ENCODE measurements at regions not wholly inside any gene's neighbourhood (a gene's known extent, or its start where the extent isn't known, plus 50 kb on each side); places are given as distances from the start of the nearest gene placed in this dataset.

DNA sequence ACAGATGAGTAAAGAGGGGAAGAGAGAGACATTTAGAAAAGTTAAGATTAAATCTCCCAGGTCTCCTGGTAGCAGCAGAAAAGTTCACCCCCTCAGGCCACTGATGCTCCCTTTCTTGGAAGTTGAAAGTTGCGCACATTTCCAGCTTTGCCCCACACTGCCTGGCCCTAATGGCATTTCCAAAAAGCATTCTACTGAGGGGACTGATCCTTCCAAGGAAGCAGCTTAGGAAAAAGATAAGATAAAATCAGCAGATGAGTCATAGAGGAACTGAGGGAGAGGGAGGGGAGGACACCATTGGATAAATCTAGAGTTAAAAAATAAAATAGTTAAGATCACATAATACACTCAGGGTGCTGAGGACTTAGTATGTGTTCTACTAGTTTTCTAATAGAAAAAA lies 67.6 kb upstream of the SLC12A2 start:
- no peaks in the 10 kb centered on the region for H3K9me3 ChIP-seq (ENCODE audit: insufficient read depth in 2 of 2, low read depth in 1 of 2, low read length in 1 of 2)
- no peaks in the 10 kb centered on the region for H4K20me1 ChIP-seq (replicated peaks in 1 of 2; ENCODE audit: control insufficient read depth in 1 of 2, insufficient read depth in 2 of 2, low read length in 2 of 2)
- no peak overlapping the region for H3K9ac ChIP-seq (replicated peaks in 1 of 4; ENCODE audit: extremely low read depth in 1 of 4, low read depth in 3 of 4, low read length in 3 of 4)
- no peaks in the 10 kb centered on the region for H3K23me2 ChIP-seq (ENCODE audit: low read depth, low read length)
- ChIA-PET POLR2A (ENCODE audit: partially characterized antibody) (no interaction called here), CTCF (ENCODE audit: partially characterized antibody) (no interaction called here)
- H3K4me2 ChIP-seq (ENCODE audit: insufficient read depth in 1 of 2, low read depth in 2 of 2, low read length in 2 of 2), result no peak overlapping the region
- H2AFZ ChIP-seq (ENCODE audit: low read length), result no peak overlapping the region
- no peak overlapping the region for H3K14ac ChIP-seq (ENCODE audit: insufficient read length)
- H3K4me3 ChIP-seq (ENCODE audit: extremely low read depth in 1 of 4, insufficient read depth in 2 of 4, low read depth in 3 of 4, low read length in 4 of 4), result no peak overlapping the region
- no peaks in the 10 kb centered on the region for H3K4me1 ChIP-seq (replicated peaks in 1 of 4; ENCODE audit: control insufficient read depth in 3 of 4, insufficient read depth in 4 of 4, low read length in 3 of 4)
- H4K5ac ChIP-seq (ENCODE audit: insufficient read length, low read depth, low read length), result no peak overlapping the region
- H2BK20ac ChIP-seq (ENCODE audit: low read length), result no peak overlapping the region
- no peak overlapping the region for H3K23ac ChIP-seq (ENCODE audit: insufficient read length)
- H3K36me3 ChIP-seq (ENCODE audit: control insufficient read depth in 2 of 4, insufficient read depth in 4 of 4, low read length in 3 of 4), result no peaks in the 10 kb centered on the region
- H3K27ac ChIP-seq (ENCODE audit: low read depth, low read length), result no peak overlapping the region
- H2AK5ac ChIP-seq (ENCODE audit: low read depth, low read length), result no peak overlapping the region
- no peak overlapping the region for H3K18ac ChIP-seq (ENCODE audit: extremely low read depth, low read length)
- H2BK15ac ChIP-seq (ENCODE audit: low read length), result no peak overlapping the region
- no peak overlapping the region for H3K56ac ChIP-seq (replicated peaks; ENCODE audit: insufficient read length, low read depth, low read length)
- DNase-seq (ENCODE audit: low read depth in 1 of 2, low spot score in 2 of 2), result no peak
- H3K79me2 ChIP-seq (ENCODE audit: control insufficient read depth in 1 of 2, insufficient read depth in 2 of 2, low read length in 2 of 2), result no peaks in the 10 kb centered on the region
- FAIRE-seq, result no peak
- no peak for TF ChIP-seq CHD1 (IDR thresholded peaks at IDR 0.05; ENCODE audit: low read depth, low read length)
- no peak for TF ChIP-seq SRF (IDR thresholded peaks at IDR 0.05; ENCODE audit: low read depth, low read length)
- no peak for TF ChIP-seq TCF12 (IDR thresholded peaks at IDR 0.05; ENCODE audit: low read depth, low read length)
- TF ChIP-seq E2F6 (IDR thresholded peaks at IDR 0.05), result no peak
- TF ChIP-seq, protein P1, sequence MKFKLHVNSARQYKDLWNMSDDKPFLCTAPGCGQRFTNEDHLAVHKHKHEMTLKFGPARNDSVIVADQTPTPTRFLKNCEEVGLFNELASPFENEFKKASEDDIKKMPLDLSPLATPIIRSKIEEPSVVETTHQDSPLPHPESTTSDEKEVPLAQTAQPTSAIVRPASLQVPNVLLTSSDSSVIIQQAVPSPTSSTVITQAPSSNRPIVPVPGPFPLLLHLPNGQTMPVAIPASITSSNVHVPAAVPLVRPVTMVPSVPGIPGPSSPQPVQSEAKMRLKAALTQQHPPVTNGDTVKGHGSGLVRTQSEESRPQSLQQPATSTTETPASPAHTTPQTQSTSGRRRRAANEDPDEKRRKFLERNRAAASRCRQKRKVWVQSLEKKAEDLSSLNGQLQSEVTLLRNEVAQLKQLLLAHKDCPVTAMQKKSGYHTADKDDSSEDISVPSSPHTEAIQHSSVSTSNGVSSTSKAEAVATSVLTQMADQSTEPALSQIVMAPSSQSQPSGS (IDR thresholded peaks at IDR 0.05; ENCODE audit: low read length), result no peak
- H3K27me3 ChIP-seq (replicated peaks in 1 of 4; ENCODE audit: control insufficient read depth in 3 of 4, extremely low read depth in 1 of 4, insufficient read depth in 3 of 4, low read length in 3 of 4), result no peaks in the 10 kb centered on the region
- H2BK120ac ChIP-seq (replicated peaks; ENCODE audit: low read depth, low read length), result no peak overlapping the region
- 86% methylated on average over 1 of the region's 1 CpG; no CpG with 5 or more reads in 1 of the 2 experiments for WGBS, 2 experiments (ENCODE audit: extremely low coverage in 1 of 2, insufficient coverage in 1 of 2, insufficient read length in 1 of 2, insufficient replicate concordance in 2 of 2, low coverage in 1 of 2, low lambda C conversion rate in 2 of 2, missing lambda C conversion rate in 1 of 2)
- no peak overlapping the region for H2BK5ac ChIP-seq (ENCODE audit: low read depth, low read length)
- no peak overlapping the region for H4K8ac ChIP-seq (ENCODE audit: extremely low read depth, insufficient read depth, low read length)
- H2BK12ac ChIP-seq (ENCODE audit: low read depth, low read length), result no peak overlapping the region
- H3K79me1 ChIP-seq (ENCODE audit: low read depth, low read length), result no peaks in the 10 kb centered on the region
- H3K4ac ChIP-seq (replicated peaks; ENCODE audit: insufficient read length, low read depth, low read length), result no peak overlapping the region
- H4K91ac ChIP-seq (replicated peaks; ENCODE audit: insufficient read length, low read length), result no peak overlapping the region
